GM21825 (cell line): ENCODE measurements at regions not wholly inside any gene's neighbourhood (a gene's known extent, or its start where the extent isn't known, plus 50 kb on each side); places are given as distances from the start of the nearest gene placed in this dataset.

Experiments
- ATAC-seq: cut with Tn5 transposase; IDR thresholded peaks from one replicate; pipeline ENCODE4 v1.9.1; 2021; ENCODE audit warnings: mild to moderate bottlenecking, moderate library complexity; ENCODE audit not compliant: unreplicated experiment

DNA sequence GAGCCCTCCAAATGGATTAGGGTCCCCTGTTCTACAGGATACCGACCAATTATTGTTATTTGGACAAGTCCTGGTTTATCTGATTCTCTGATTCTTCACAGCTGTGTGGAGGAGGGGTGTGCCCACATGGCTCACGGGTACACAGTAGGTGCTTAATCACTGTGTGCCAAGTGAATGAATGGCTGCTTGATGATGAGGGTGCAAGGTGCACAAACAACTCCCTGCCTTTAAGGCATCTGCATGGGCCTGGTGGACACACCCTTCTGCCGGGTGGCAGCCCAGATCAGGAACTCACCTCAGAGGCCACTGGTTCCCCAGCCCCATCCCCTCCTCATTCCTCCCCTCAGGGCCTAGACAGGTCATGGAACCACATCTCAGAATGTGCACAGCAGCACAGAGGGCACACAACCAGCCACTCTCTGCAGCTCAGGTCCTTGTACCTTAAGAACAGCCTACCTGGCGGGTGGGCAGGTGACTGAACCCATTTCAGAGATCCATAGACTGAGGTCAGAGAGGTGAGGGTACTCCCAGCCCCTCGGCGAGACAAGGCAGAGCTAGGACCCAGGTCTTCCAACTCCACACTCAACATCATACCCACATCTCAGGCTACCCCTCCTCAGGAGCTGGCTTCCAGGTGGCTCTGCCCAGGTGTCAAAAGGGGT is 50.3 kb downstream of the SHANK2 start:
- ATAC-seq, result no peak

GRCh38 chr11:71201231-71201630 is 51.1 kb downstream of the SHANK2 start:
- no peak for ATAC-seq

GRCh38 chr11:71200761-71201160 is 51.6 kb downstream of the SHANK2 start:
- ATAC-seq, result no peak

- ATAC-seq, result no peak
These were observed 52.1 kb downstream of the SHANK2 start for GRCh38 chr11:71200172-71200716.

- ATAC-seq, result no peak
These were observed 53.1 kb downstream of the SHANK2 start for GRCh38 chr11:71199226-71199820.

DNA sequence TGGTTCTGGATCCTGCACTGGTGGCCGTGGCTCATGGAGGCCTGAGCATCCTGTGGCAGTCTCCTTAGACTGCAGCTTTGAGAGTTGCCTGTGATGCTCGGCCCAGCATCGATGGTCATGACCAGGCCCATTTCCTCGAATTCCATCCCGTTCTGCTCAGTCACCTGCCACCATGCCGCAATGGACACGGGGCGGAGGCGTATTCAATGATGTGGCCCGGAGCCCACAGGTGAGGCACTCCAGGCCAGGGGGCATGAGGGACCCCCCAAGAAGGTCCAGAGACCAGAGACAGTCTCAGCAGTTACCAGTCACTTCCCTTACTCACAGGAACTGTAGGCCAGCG is 53.6 kb downstream of the SHANK2 start:
- ATAC-seq, result no peak

DNA sequence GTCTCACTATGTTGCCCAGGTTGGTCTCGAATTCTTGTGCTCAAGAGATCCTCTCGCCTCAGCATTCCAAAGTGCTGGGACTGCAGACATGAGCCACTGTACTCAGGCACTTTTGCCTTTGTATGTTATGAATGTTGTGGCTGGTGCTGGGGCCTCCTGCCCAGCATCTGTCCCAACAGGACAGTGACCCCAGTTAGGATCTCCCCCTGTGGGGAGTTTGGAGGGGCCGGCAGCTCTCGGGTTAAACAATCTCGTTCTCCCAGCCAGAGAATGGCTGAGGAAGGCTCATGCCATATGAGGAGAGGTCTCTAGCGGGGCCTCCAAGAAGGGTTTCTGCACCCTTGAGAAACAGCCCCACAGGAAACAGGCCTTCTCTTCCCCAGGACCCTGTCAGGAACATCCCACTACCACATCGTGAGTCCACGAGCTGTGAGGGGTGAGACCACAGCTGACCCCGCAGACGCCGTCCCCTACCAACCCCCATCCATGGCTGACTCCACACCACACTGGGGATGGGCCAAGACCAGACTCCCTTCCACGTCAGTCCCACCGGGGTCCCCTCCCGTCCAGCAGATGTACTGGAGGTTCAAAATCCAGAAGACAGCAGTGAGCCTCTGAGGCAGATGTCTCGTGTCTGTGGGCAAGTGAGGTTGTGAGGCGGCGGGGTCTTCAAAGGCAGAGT is 54.1 kb downstream of the SHANK2 start:
- ATAC-seq, result no peak

DNA sequence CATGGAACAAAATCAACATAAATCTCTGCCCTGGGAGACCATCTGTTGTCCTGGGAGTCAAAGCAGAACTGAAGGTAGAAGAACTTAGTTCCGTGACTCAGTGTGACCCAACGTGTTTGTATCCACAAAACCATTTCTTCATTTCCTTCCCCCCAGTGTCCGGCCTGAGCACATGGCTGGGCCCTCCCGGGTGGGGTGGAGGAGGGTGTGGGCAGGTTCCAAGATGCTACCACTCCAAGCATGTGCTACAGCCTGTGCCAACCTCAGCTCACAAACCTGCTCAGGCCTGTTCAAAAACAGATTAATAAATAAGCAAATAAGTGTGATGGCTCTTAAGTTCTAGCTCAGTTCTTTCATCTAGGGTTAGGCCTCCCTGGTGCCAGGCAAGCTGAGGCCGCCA is 55.3 kb downstream of the SHANK2 start:
- no peak for ATAC-seq

DNA sequence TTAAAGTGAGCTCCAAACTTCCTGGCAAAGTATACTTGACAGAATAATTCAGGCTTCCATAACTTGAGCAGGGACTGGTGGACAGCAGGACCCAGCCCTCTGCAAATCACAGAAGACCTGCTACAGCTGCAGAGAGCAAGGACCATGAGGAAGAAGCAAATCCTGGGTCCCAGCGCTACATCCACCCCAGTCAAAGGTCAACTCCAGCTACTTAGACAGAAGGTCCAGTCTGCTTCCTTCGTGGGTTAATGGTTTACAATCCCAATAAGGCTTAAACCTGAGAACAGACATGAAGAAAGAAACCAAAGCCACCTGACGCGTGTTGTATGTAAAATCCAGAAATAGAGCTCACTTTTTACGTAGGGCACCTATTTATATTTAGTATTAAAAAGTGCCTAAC is 57.7 kb downstream of the SHANK2 start:
- ATAC-seq, result no peak

DNA sequence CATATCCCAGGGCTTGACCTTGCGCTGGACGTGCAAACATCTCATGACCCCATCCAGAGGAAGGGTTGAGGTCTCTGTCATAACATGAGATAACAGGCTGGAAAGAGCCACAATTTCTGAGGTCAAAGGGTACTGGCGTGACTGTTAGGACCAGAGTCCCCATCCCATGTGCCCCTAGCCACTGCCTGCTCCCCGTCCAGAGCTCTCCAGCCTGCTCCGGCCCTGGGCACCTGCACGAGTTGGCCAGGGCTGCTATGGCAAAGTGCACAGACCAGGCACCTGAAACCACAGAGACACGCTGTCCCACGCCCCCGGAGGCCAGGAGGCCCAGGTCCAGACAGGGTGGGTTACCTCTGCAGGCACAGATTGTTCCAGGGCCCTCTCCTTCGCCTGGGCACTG is 58.9 kb downstream of the SHANK2 start:
- no peak for ATAC-seq

DNA sequence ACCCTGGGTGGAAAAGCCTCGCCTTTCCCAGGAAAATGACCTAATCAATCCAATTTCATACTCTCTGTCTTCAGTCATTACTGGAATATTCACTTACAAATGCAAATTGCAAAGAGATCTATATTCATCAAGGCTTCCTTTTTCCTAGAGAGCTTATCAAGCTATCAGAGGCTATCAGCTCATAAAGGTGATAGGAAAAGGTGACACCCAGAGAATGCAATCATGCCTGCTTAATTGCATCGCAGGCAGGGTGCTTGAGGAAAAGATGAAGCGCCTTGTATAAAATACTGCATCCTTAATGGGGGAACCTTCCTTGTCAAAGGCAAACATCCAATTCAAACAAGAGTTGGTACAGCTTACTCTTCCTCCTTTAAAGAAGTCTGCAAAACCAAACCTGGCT is 59.7 kb downstream of the SHANK2 start:
- no peak for ATAC-seq

GRCh38 chr11:71191201-71191600 is 61.2 kb downstream of the SHANK2 start:
- no peak for ATAC-seq

GRCh38 chr11:71190551-71190950 is 61.8 kb downstream of the SHANK2 start:
- ATAC-seq, result no peak

DNA sequence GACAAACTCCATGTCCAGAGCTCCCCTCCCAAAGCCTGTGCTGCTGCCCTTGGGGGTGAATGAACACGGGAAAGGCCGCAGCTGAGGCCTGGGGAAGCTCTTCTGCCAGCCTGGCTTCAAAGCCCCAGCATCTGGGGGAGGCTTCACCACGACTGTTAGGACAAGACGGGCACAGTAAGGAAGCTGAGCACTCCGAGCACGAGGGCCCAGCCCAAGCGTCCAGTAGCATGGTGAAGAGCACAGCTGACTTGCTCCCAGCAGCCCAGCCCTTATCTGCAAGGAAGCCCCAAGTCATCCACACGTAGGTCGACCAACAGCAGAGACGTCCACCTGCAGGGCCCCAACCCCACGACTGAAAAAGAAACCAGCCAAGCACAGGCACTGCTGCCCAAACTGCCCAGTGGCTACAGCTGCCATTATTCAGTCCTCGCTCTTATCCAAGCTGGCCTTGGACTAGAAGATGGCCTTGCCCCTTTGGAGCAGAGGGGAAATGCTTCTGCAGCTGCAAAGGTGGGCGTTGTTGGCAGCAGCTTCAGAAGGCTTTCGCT is 62.5 kb downstream of the SHANK2 start:
- no peak for ATAC-seq

GRCh38 chr11:71188886-71189767 is 63.2 kb downstream of the SHANK2 start:
- no peak for ATAC-seq

- no peak for ATAC-seq
These were observed 64.3 kb downstream of the SHANK2 start for GRCh38 chr11:71188073-71188472.

DNA sequence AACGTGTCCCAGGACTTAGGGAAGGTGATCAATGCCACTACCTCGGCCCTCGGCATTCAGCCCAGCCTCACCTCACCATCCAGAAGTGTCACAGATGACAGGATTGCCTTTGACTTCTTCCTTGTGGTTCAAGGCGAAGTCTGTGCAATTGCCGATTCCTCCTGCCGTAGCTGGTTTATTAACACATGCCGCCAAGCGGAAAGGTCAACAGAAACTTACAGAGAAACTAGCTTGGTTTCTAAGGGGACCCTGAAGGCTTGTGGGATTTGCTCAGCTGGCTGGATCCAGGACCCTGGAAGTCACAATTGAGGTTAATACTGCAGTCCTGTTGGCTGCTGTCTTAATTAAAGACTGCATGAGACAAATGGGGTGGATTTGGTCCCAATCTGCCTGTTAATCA is 65.6 kb downstream of the SHANK2 start:
- ATAC-seq, result no peak

GRCh38 chr11:71185411-71185810 is 67.0 kb downstream of the SHANK2 start:
- no peak for ATAC-seq

- ATAC-seq, result no peak
These were observed 67.8 kb downstream of the SHANK2 start for GRCh38 chr11:71184421-71185210.

GRCh38 chr11:71183878-71184277 is 68.5 kb downstream of the SHANK2 start:
- no peak for ATAC-seq
